HEK293 (cell line): ENCODE measurements at regions not wholly inside any gene's neighbourhood (a gene's known extent, or its start where the extent isn't known, plus 50 kb on each side); places are given as distances from the start of the nearest gene placed in this dataset.

Source experiments
- CTCF ChIA-PET: fragments of 350-600 bp; formaldehyde crosslinking; extraction: SDS; loops from one replicate; lab custom pipeline; 2021; ENCODE audit warnings: antibody characterized with exemption; lab: Yijun Ruan, JAX
- POLR2A ChIA-PET: fragments of 300-600 bp; formaldehyde crosslinking; extraction: SDS; loops from one replicate; lab custom pipeline; 2020; ENCODE audit warnings: antibody characterized with exemption, inconsistent platforms; lab: Yijun Ruan, JAX
- H3K27ac ChIP-seq: fragments of 200-500 bp; sonication (Bioruptor generic); 2 replicates; pipeline ENCODE4 v1.5.1; 2014; ENCODE audit warnings: low read depth, low read length, control low read depth, inconsistent platforms; ENCODE audit errors: extremely low read depth
- H3K36me3 ChIP-seq, 2 experiments: fragments of 200-500 bp in 1 of 2; sonication (Bioruptor generic) in 1 of 2; 1 replicate in 1 of 2; 2 replicates in 1 of 2; pipeline ENCODE4 v1.5.1; 2014 to 2017; ENCODE audit warnings: inconsistent platforms in 2 of 2, low read length in 2 of 2; ENCODE audit not compliant: control insufficient read depth in 2 of 2, insufficient read depth in 1 of 2
- H3K4me1 ChIP-seq: fragments of 200-500 bp; sonication (Bioruptor generic); 2 replicates; pipeline ENCODE4 v1.5.1; 2014; ENCODE audit warnings: mild to moderate bottlenecking, low read length, inconsistent platforms; ENCODE audit not compliant: control insufficient read depth, insufficient read depth
- H3K4me3 ChIP-seq: 2 replicates; pipeline ENCODE4 v1.5.1; 2011; ENCODE audit warnings: low read depth, mild to moderate bottlenecking, control low read depth, low read length, moderate library complexity
- H3K9me3 ChIP-seq: fragments of 200-500 bp; sonication (Bioruptor generic); 2 replicates; pipeline ENCODE4 v1.5.1; 2014; ENCODE audit warnings: low read depth, low read length, inconsistent platforms; ENCODE audit not compliant: control insufficient read depth, insufficient read depth
- KLF10 ChIP-seq: fragments of 450-650 bp; IDR thresholded peaks from 2 replicates; pipeline ENCODE4 v1.5.1; 2018; ENCODE audit warnings: missing biosample characterization, mild to moderate bottlenecking, missing genetic modification characterization
- OSR2 ChIP-seq: fragments of 450-650 bp; formaldehyde crosslinking; IDR thresholded peaks from 2 replicates; pipeline ENCODE4 v1.5.1; 2016; ENCODE audit warnings: missing biosample characterization, missing genetic modification characterization
- SALL2 ChIP-seq: fragments of 450-650 bp; formaldehyde crosslinking; IDR thresholded peaks from 2 replicates; pipeline ENCODE4 v1.5.0; 2017; ENCODE audit warnings: missing biosample characterization, mild to moderate bottlenecking, missing genetic modification characterization, borderline replicate concordance
- ZBTB49 ChIP-seq: fragments of 450-650 bp; formaldehyde crosslinking; IDR thresholded peaks from 2 replicates; pipeline ENCODE4 v1.5.1; 2016; ENCODE audit warnings: missing biosample characterization, missing genetic modification characterization, low read depth
- ZBTB6 ChIP-seq: fragments of 450-650 bp; formaldehyde crosslinking; IDR thresholded peaks from 2 replicates; pipeline ENCODE4 v1.5.1; 2017; ENCODE audit warnings: missing biosample characterization, missing genetic modification characterization
- ZFP3 ChIP-seq: fragments of 450-650 bp; formaldehyde crosslinking; IDR thresholded peaks from 2 replicates; pipeline ENCODE4 v1.5.1; 2016; ENCODE audit warnings: low read depth, missing biosample characterization, missing genetic modification characterization
- ZFP37 ChIP-seq: fragments of 450-650 bp; formaldehyde crosslinking; IDR thresholded peaks from 2 replicates; pipeline ENCODE4 v1.5.1; 2016; ENCODE audit warnings: missing biosample characterization, missing genetic modification characterization
- ZNF223 ChIP-seq: fragments of 450-650 bp; formaldehyde crosslinking; IDR thresholded peaks from 2 replicates; pipeline ENCODE4 v1.5.1; 2016; ENCODE audit warnings: missing biosample characterization, missing genetic modification characterization
- ZNF266 ChIP-seq: fragments of 450-650 bp; formaldehyde crosslinking; IDR thresholded peaks from 2 replicates; pipeline ENCODE4 v1.5.1; 2016; ENCODE audit warnings: missing biosample characterization, missing genetic modification characterization, low read depth
- ZNF274 ChIP-seq, 2 experiments: fragments of 200-500 bp in 1 of 2; fragments of 450-650 bp in 1 of 2; sonication (Bioruptor generic) in 1 of 2; formaldehyde crosslinking in 1 of 2; IDR thresholded peaks; 2 replicates each; pipeline versions ENCODE4 v1.5.1 to v1.6.1; 2014 to 2016; ENCODE audit warnings: borderline replicate concordance in 1 of 2, inconsistent platforms in 1 of 2, low read length in 1 of 2, missing biosample characterization in 1 of 2, missing genetic modification characterization in 1 of 2
- ZNF311 ChIP-seq: fragments of 450-650 bp; formaldehyde crosslinking; IDR thresholded peaks from 2 replicates; pipeline ENCODE4 v1.5.1; 2017; ENCODE audit warnings: missing biosample characterization, missing genetic modification characterization, borderline replicate concordance
- ZNF514 ChIP-seq: fragments of 450-650 bp; formaldehyde crosslinking; IDR thresholded peaks from 2 replicates; pipeline ENCODE4 v1.5.1; 2016; ENCODE audit warnings: missing biosample characterization, missing genetic modification characterization
- ZNF560 ChIP-seq: fragments of 450-650 bp; formaldehyde crosslinking; IDR thresholded peaks from 2 replicates; pipeline ENCODE4 v1.5.1; 2017; ENCODE audit warnings: missing biosample characterization, missing genetic modification characterization, borderline replicate concordance
- ZNF747 ChIP-seq: fragments of 450-650 bp; formaldehyde crosslinking; IDR thresholded peaks from 2 replicates; pipeline ENCODE4 v1.5.1; 2016; ENCODE audit warnings: missing biosample characterization, missing genetic modification characterization
- ZNF830 ChIP-seq: fragments of 450-650 bp; IDR thresholded peaks from 2 replicates; pipeline ENCODE4 v1.5.0; 2018; ENCODE audit warnings: missing biosample characterization, missing genetic modification characterization, low read depth, mild to moderate bottlenecking, moderate library complexity
- ZNF837 ChIP-seq: fragments of 450-650 bp; formaldehyde crosslinking; IDR thresholded peaks from 2 replicates; pipeline ENCODE4 v1.5.1; 2016; ENCODE audit warnings: missing biosample characterization, missing genetic modification characterization

GRCh38 chr12:114851981-114852380 lies 168.0 kb upstream of the TBX3 start (continued):
- TF ChIP-seq ZNF560 (tag by site-specific recombination): no peak

- POLR2A ChIA-PET: no interaction called here
Measured at GRCh38 chr12:114850661-114851275, 166.8 kb upstream of the TBX3 start.

GRCh38 chr12:114848666-114849065 lies 164.7 kb upstream of the TBX3 start:
- no peak overlapping the region for H3K4me3 ChIP-seq
- H3K36me3 ChIP-seq: no peaks in the 10 kb centered on the region
- TF ChIP-seq ZFP3 (tag by site-specific recombination): no peak
- no peak for TF ChIP-seq ZNF747
- no peak for TF ChIP-seq SALL2 (tag by site-specific recombination)
- TF ChIP-seq ZFP37 (tag by site-specific recombination): no peak
- no peak for TF ChIP-seq ZNF514
- no peak for TF ChIP-seq ZNF223 (tag by site-specific recombination)
- ChIA-PET CTCF (no interaction called here), POLR2A (interaction anchor here (1.4 kb wide), 1 partner anchor 165 kb away, joined by 3 read pairs; the partner anchor contains the start of gene TBX3)
- H3K27ac ChIP-seq: no peak overlapping the region
- no peaks in the 10 kb centered on the region for H3K9me3 ChIP-seq
- H3K4me1 ChIP-seq: no peaks in the 10 kb centered on the region

More at GRCh38 chr12:114850661-114851275, 166.8 kb upstream of the TBX3 start:
- H3K9me3 ChIP-seq: no peaks in the 10 kb centered on the region
- no peak overlapping the region for H3K27ac ChIP-seq
- TF ChIP-seq ZBTB6 (tag by site-specific recombination): no peak
- no peak for TF ChIP-seq OSR2 (tag by site-specific recombination)
- TF ChIP-seq KLF10: no peak
- H3K4me3 ChIP-seq: no peak overlapping the region
- CTCF ChIA-PET: interaction anchor here (0.7 kb wide), 1 partner anchor 870 kb away, joined by 3 read pairs; no protein-coding TSS in a partner anchor
- H3K36me3 ChIP-seq: no peaks in the 10 kb centered on the region
- no peaks in the 10 kb centered on the region for H3K4me1 ChIP-seq

- Histone ChIP-seq H3K4me3 (no peak overlapping the region), H3K36me3 (no peaks in the 10 kb centered on the region)
- TF ChIP-seq ZNF274 (IDR thresholded peaks at IDR 0.05; ENCODE audit: low read length) (no peak), ZNF274 (tag by site-specific recombination; IDR thresholded peaks at IDR 0.05; ENCODE audit: borderline replicate concordance) (no peak), ZNF311 (tag by site-specific recombination) (no peak), ZBTB49 (tag by site-specific recombination) (no peak), ZNF266 (no peak), ZNF830 (tag by site-specific recombination) (no peak), ZNF837 (tag by site-specific recombination) (no peak)
- TF ChIP-seq, all 188 proteins: peak for 0
- Histone ChIP-seq H3K4me1 (no peaks in the 10 kb centered on the region), H3K27ac (no peak overlapping the region), H3K9me3 (no peaks in the 10 kb centered on the region)
- POLR2A ChIA-PET: interaction anchor here (1.5 kb wide), 1 partner anchor 163 kb away, joined by 5 read pairs; the partner anchor contains the start of gene TBX3
- CTCF ChIA-PET: no interaction called here
Measured at GRCh38 chr12:114847441-114848035, 163.6 kb upstream of the TBX3 start.
